SK-N-SH treated with all-trans-retinoic acid at 6 μM for 48 hours (cell line): ENCODE measurements at regions not wholly inside any gene's neighbourhood (a gene's known extent, or its start where the extent isn't known, plus 50 kb on each side); places are given as distances from the start of the nearest gene placed in this dataset.

Experiments
- ARNTL ChIP-seq: fragments of 450-650 bp; formaldehyde crosslinking; IDR thresholded peaks from 2 replicates; pipeline ENCODE4 v1.5.0; 2020; ENCODE audit warnings: low read depth, mild to moderate bottlenecking, moderate library complexity, borderline replicate concordance
- CSDC2 ChIP-seq: fragments of 250-450 bp; sonication (Bioruptor Pico); IDR thresholded peaks from 2 replicates; pipeline ENCODE4 v1.5.0; 2020; ENCODE audit warnings: mild to moderate bottlenecking, moderate library complexity
- ESRRG ChIP-seq: fragments of 250-450 bp; sonication (Bioruptor Pico); IDR thresholded peaks from 2 replicates; pipeline ENCODE4 v1.6.1; 2021; ENCODE audit warnings: mild to moderate bottlenecking
- ISL1 ChIP-seq: fragments of 250-450 bp; sonication (Bioruptor Pico); IDR thresholded peaks from 2 replicates; pipeline ENCODE4 v2.1.2; 2022; ENCODE audit warnings: mild to moderate bottlenecking, moderate library complexity
- PATZ1 ChIP-seq: fragments of 250-450 bp; sonication (Bioruptor Pico); IDR thresholded peaks from 2 replicates; pipeline ENCODE4 v1.8.0; 2020; ENCODE audit warnings: mild to moderate bottlenecking, moderate library complexity, borderline replicate concordance
- RARB ChIP-seq: fragments of 250-450 bp; sonication (Bioruptor Pico); IDR thresholded peaks from 2 replicates; pipeline ENCODE4 v1.8.0; 2021; ENCODE audit warnings: mild to moderate bottlenecking, moderate library complexity
- SNAI2 ChIP-seq: fragments of 250-450 bp; sonication (Bioruptor Pico); IDR thresholded peaks from 2 replicates; pipeline ENCODE4 v1.5.0; 2020; ENCODE audit warnings: mild to moderate bottlenecking, moderate library complexity
- TOX ChIP-seq: fragments of 250-450 bp; sonication (Bioruptor Pico); IDR thresholded peaks from 2 replicates; pipeline ENCODE4 v1.8.0; 2021; ENCODE audit warnings: mild to moderate bottlenecking, moderate library complexity, borderline replicate concordance
- ZC3H10 ChIP-seq: fragments of 250-450 bp; sonication (Bioruptor Pico); IDR thresholded peaks from 2 replicates; pipeline ENCODE4 v1.5.1; 2021; ENCODE audit warnings: mild to moderate bottlenecking, moderate library complexity
- ZFP3 ChIP-seq: fragments of 250-450 bp; sonication (Bioruptor Pico); IDR thresholded peaks from 2 replicates; pipeline ENCODE4 v1.5.0; 2020; ENCODE audit warnings: mild to moderate bottlenecking, moderate library complexity
- ZFP30 ChIP-seq: fragments of 450-650 bp; formaldehyde crosslinking; IDR thresholded peaks from 2 replicates; pipeline ENCODE4 v1.5.0; 2022; ENCODE audit warnings: mild to moderate bottlenecking, moderate library complexity
- ZNF70 ChIP-seq: fragments of 450-650 bp; formaldehyde crosslinking; IDR thresholded peaks from 2 replicates; pipeline ENCODE4 v1.5.0; 2020; ENCODE audit warnings: mild to moderate bottlenecking, moderate library complexity
- ZNF8 ChIP-seq: fragments of 450-650 bp; formaldehyde crosslinking; IDR thresholded peaks from 2 replicates; pipeline ENCODE4 v1.5.0; 2020; ENCODE audit warnings: mild to moderate bottlenecking, moderate library complexity
- TF ChIP-seq, protein P1 (sequence below): fragments of 250-450 bp; sonication (Bioruptor Pico); IDR thresholded peaks from 2 replicates; pipeline ENCODE4 v1.5.0; 2020; ENCODE audit warnings: mild to moderate bottlenecking, moderate library complexity

DNA sequence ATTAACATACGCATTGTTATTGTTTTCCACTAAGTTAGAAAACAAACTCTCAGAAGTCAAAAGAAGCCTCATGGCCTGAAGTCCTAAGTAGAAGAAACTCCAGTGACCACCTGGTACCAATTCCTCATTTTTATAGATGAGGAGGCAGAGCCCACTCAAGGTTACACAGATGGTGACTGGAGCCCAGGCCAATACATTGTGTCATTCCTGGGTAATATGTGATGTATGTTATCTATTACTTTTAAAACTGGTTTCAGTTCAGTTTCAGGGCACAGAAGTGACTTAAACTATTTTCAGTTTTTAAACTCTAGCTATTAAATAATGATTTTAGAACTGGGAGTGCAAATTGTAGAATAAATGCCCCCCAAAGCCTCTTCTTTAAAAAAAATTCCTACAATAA lies 66.7 kb upstream of the STXBP5L start:
- TF ChIP-seq ZFP3 (no peak), PATZ1 (CRISPR knock-in tag) (no peak), RARB (CRISPR knock-in tag) (no peak), ZNF8 (no peak), ZFP30 (no peak), ZNF70 (CRISPR knock-in tag) (no peak), CSDC2 (CRISPR knock-in tag) (no peak), SNAI2 (CRISPR knock-in tag) (no peak), ARNTL (CRISPR knock-in tag) (no peak), TOX (no peak), ZC3H10 (CRISPR knock-in tag) (no peak), ISL1 (CRISPR knock-in tag) (no peak), ESRRG (no peak)
- TF ChIP-seq, protein P1, sequence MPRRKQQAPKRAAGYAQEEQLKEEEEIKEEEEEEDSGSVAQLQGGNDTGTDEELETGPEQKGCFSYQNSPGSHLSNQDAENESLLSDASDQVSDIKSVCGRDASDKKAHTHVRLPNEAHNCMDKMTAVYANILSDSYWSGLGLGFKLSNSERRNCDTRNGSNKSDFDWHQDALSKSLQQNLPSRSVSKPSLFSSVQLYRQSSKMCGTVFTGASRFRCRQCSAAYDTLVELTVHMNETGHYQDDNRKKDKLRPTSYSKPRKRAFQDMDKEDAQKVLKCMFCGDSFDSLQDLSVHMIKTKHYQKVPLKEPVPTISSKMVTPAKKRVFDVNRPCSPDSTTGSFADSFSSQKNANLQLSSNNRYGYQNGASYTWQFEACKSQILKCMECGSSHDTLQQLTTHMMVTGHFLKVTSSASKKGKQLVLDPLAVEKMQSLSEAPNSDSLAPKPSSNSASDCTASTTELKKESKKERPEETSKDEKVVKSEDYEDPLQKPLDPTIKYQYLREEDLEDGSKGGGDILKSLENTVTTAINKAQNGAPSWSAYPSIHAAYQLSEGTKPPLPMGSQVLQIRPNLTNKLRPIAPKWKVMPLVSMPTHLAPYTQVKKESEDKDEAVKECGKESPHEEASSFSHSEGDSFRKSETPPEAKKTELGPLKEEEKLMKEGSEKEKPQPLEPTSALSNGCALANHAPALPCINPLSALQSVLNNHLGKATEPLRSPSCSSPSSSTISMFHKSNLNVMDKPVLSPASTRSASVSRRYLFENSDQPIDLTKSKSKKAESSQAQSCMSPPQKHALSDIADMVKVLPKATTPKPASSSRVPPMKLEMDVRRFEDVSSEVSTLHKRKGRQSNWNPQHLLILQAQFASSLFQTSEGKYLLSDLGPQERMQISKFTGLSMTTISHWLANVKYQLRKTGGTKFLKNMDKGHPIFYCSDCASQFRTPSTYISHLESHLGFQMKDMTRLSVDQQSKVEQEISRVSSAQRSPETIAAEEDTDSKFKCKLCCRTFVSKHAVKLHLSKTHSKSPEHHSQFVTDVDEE (CRISPR knock-in tag), result no peak
